ENCODE measurements at regions not wholly inside any gene's neighbourhood (a gene's known extent, or its start where the extent isn't known, plus 50 kb on each side); places are given as distances from the start of the nearest gene placed in this dataset.

DNA sequence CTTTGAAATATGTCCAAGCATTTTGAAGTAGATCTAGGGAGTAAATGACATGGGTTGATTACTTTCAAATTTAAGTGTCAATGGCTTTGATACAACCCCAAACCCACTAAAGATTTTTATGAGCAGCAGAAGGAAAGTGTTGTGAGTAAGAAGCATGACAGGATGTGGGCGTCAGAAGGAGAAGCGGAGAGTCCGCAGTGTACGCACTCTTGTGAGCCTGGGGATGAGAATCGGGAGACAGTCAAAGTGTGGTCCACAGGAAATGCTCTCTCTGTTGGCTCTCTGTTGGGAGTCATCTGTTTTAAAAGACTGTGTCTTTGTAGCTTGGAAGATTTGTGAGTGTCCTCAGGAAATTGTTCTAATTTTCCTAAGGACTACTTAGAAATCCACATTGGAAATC lies 629.8 kb upstream of the ADARB2 start:
- TF ChIP-seq, protein P1, sequence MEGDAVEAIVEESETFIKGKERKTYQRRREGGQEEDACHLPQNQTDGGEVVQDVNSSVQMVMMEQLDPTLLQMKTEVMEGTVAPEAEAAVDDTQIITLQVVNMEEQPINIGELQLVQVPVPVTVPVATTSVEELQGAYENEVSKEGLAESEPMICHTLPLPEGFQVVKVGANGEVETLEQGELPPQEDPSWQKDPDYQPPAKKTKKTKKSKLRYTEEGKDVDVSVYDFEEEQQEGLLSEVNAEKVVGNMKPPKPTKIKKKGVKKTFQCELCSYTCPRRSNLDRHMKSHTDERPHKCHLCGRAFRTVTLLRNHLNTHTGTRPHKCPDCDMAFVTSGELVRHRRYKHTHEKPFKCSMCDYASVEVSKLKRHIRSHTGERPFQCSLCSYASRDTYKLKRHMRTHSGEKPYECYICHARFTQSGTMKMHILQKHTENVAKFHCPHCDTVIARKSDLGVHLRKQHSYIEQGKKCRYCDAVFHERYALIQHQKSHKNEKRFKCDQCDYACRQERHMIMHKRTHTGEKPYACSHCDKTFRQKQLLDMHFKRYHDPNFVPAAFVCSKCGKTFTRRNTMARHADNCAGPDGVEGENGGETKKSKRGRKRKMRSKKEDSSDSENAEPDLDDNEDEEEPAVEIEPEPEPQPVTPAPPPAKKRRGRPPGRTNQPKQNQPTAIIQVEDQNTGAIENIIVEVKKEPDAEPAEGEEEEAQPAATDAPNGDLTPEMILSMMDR (IDR thresholded peaks at IDR 0.05; ENCODE audit: low read depth, low read length, missing input control), result no peak
- TF ChIP-seq JUND (IDR thresholded peaks at IDR 0.05), result no peak
- no peak for TF ChIP-seq REST (IDR thresholded peaks at IDR 0.05)
- no peak for TF ChIP-seq RAD21 (IDR thresholded peaks at IDR 0.05)
- TF ChIP-seq TAF1 (conservative IDR thresholded peaks at IDR 0.05), result no peak
- TF ChIP-seq, protein P2, sequence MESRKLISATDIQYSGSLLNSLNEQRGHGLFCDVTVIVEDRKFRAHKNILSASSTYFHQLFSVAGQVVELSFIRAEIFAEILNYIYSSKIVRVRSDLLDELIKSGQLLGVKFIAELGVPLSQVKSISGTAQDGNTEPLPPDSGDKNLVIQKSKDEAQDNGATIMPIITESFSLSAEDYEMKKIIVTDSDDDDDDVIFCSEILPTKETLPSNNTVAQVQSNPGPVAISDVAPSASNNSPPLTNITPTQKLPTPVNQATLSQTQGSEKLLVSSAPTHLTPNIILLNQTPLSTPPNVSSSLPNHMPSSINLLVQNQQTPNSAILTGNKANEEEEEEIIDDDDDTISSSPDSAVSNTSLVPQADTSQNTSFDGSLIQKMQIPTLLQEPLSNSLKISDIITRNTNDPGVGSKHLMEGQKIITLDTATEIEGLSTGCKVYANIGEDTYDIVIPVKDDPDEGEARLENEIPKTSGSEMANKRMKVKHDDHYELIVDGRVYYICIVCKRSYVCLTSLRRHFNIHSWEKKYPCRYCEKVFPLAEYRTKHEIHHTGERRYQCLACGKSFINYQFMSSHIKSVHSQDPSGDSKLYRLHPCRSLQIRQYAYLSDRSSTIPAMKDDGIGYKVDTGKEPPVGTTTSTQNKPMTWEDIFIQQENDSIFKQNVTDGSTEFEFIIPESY (IDR thresholded peaks at IDR 0.05), result no peak
